Activated CD8-positive, alpha-beta T cell treated with anti-CD3 and anti-CD28 coated beads, Interleukin-2, amount 10 ng/mL, durations not matched to agents 7 days and 5 days (primary cell): ENCODE measurements at regions not wholly inside any gene's neighbourhood (a gene's known extent, or its start where the extent isn't known, plus 50 kb on each side); places are given as distances from the start of the nearest gene placed in this dataset.
"Not testable (repeated sequence)": the region's sequence is repeated elsewhere in the genome, so short reads cannot be mapped to it uniquely, and the experiment has no call there.

ENCODE experiments used
- ATAC-seq: fragments of 150-1000 bp; cut with Tn5 transposase; one replicate; pipeline ENCODE4 v1.10.0; 2021; ENCODE audit warnings: moderate library complexity
- CTCF ChIA-PET: fragments of 350-600 bp; sonication (Branson Sonifier 250); formaldehyde crosslinking; loops from one replicate; lab custom pipeline; 2021; ENCODE audit warnings: antibody characterized with exemption; lab: Charles Lee
- POLR2A ChIA-PET: fragments of 350-600 bp; sonication (Branson Sonifier 250); formaldehyde crosslinking; loops from one replicate; lab custom pipeline; 2021; ENCODE audit warnings: antibody characterized with exemption; lab: Charles Lee
- DNase-seq: peaks from one replicate; pipeline ENCODE4 v3.0.0-alpha.2; 2020
- H3K27ac Mint-ChIP-seq: one replicate; pipeline ENCODE4 v1.8.0; 2021; ENCODE audit warnings: mild to moderate bottlenecking, mixed read lengths
- H3K27me3 Mint-ChIP-seq: one replicate; pipeline ENCODE4 v1.8.0; 2021; ENCODE audit warnings: low read depth, mixed read lengths
- H3K36me3 Mint-ChIP-seq: one replicate; pipeline ENCODE4 v1.8.0; 2021; ENCODE audit warnings: low read depth, mixed read lengths
- H3K4me1 Mint-ChIP-seq: one replicate; pipeline ENCODE4 v1.8.0; 2021; ENCODE audit warnings: low read depth, mixed read lengths
- H3K4me3 Mint-ChIP-seq: one replicate; pipeline ENCODE4 v1.8.0; 2021; ENCODE audit warnings: mild to moderate bottlenecking, mixed read lengths
- H3K9me3 Mint-ChIP-seq: one replicate; pipeline ENCODE4 v1.8.0; 2022; ENCODE audit warnings: mixed read lengths; ENCODE audit not compliant: insufficient read depth

GRCh38 chr12:5166976-5167375 is 123.3 kb downstream of the KCNA5 start:
- Mint-ChIP-seq H3K9me3 (no peaks in the 10 kb centered on the region), H3K4me3 (no peak overlapping the region), H3K27ac (no peak overlapping the region), H3K36me3 (no peaks in the 10 kb centered on the region), H3K27me3 (no peaks in the 10 kb centered on the region), H3K4me1 (no peaks in the 10 kb centered on the region)
- ChIA-PET POLR2A (no interaction called here), CTCF (no interaction called here)
- no peak for DNase-seq
- ATAC-seq = no peak

- Mint-ChIP-seq H3K36me3 (no peaks in the 10 kb centered on the region), H3K9me3 (no peaks in the 10 kb centered on the region), H3K4me3 (no peak overlapping the region), H3K27ac (no peak overlapping the region), H3K4me1 (no peaks in the 10 kb centered on the region), H3K27me3 (no peaks in the 10 kb centered on the region)
- POLR2A ChIA-PET = no interaction called here
- CTCF ChIA-PET = no interaction called here
- DNase-seq = no peak
- no peak for ATAC-seq
Observed at GRCh38 chr12:5168148-5168547, 124.5 kb downstream of the KCNA5 start.

GRCh38 chr12:5170844-5171243 is 127.2 kb downstream of the KCNA5 start:
- no peak for ATAC-seq
- Mint-ChIP-seq H3K4me3 (no peak overlapping the region), H3K4me1 (no peaks in the 10 kb centered on the region), H3K36me3 (no peaks in the 10 kb centered on the region), H3K27ac (no peak overlapping the region), H3K9me3 (no peaks in the 10 kb centered on the region), H3K27me3 (no peaks in the 10 kb centered on the region)
- no peak for DNase-seq
- POLR2A ChIA-PET = no interaction called here
- CTCF ChIA-PET = no interaction called here

GRCh38 chr12:5171701-5172100 is 128.0 kb downstream of the KCNA5 start:
- Mint-ChIP-seq H3K9me3 (no peaks in the 10 kb centered on the region), H3K4me3 (no peak overlapping the region), H3K36me3 (no peaks in the 10 kb centered on the region), H3K4me1 (no peaks in the 10 kb centered on the region), H3K27me3 (no peaks in the 10 kb centered on the region), H3K27ac (no peak overlapping the region)
- ChIA-PET CTCF (no interaction called here), POLR2A (no interaction called here)
- ATAC-seq (no peak), DNase-seq (no peak)

GRCh38 chr12:5172886-5173285 is 129.2 kb downstream of the KCNA5 start:
- H3K9me3 Mint-ChIP-seq = no peaks in the 10 kb centered on the region
- DNase-seq (no peak), ATAC-seq (no peak)
- ChIA-PET CTCF (no interaction called here), POLR2A (no interaction called here)
- no peaks in the 10 kb centered on the region for H3K36me3 Mint-ChIP-seq
- no peaks in the 10 kb centered on the region for H3K27me3 Mint-ChIP-seq
- H3K4me1 Mint-ChIP-seq = no peaks in the 10 kb centered on the region
- no peak overlapping the region for H3K4me3 Mint-ChIP-seq
- H3K27ac Mint-ChIP-seq = no peak overlapping the region

GRCh38 chr12:5173511-5174011 is 129.9 kb downstream of the KCNA5 start:
- ChIA-PET POLR2A (no interaction called here), CTCF (no interaction called here)
- H3K4me3 Mint-ChIP-seq = no peak overlapping the region
- H3K27ac Mint-ChIP-seq = no peak overlapping the region
- no peaks in the 10 kb centered on the region for H3K9me3 Mint-ChIP-seq
- no peaks in the 10 kb centered on the region for H3K4me1 Mint-ChIP-seq
- DNase-seq (no peak), ATAC-seq (no peak)
- no peaks in the 10 kb centered on the region for H3K27me3 Mint-ChIP-seq
- H3K36me3 Mint-ChIP-seq = no peaks in the 10 kb centered on the region

- H3K9me3 Mint-ChIP-seq, H3K4me1 Mint-ChIP-seq, ATAC-seq, H3K27ac Mint-ChIP-seq, H3K4me3 Mint-ChIP-seq, H3K36me3 Mint-ChIP-seq, H3K27me3 Mint-ChIP-seq, POLR2A ChIA-PET, CTCF ChIA-PET, DNase-seq: not testable (repeated sequence)
Observed at GRCh38 chr12:5175415-5175814, 131.7 kb downstream of the KCNA5 start.

GRCh38 chr12:5176036-5176435 is 132.4 kb downstream of the KCNA5 start:
- no peaks in the 10 kb centered on the region for H3K36me3 Mint-ChIP-seq
- ChIA-PET CTCF (no interaction called here), POLR2A (no interaction called here)

GRCh38 chr12:5177096-5177495 is 133.4 kb downstream of the KCNA5 start:
- Mint-ChIP-seq H3K9me3 (no peaks in the 10 kb centered on the region), H3K4me3 (no peak overlapping the region), H3K4me1 (no peaks in the 10 kb centered on the region), H3K27me3 (no peaks in the 10 kb centered on the region), H3K27ac (no peak overlapping the region), H3K36me3 (no peaks in the 10 kb centered on the region)
- ChIA-PET POLR2A (no interaction called here), CTCF (no interaction called here)
- no peak for ATAC-seq
- DNase-seq = no peak

More at GRCh38 chr12:5176036-5176435, 132.4 kb downstream of the KCNA5 start:
- no peaks in the 10 kb centered on the region for H3K27me3 Mint-ChIP-seq
- H3K9me3 Mint-ChIP-seq = no peaks in the 10 kb centered on the region
- DNase-seq (no peak), ATAC-seq (no peak)
- H3K4me3 Mint-ChIP-seq = no peak overlapping the region
- H3K4me1 Mint-ChIP-seq = no peaks in the 10 kb centered on the region
- H3K27ac Mint-ChIP-seq = no peak overlapping the region

GRCh38 chr12:5177731-5178130 is 134.1 kb downstream of the KCNA5 start:
- H3K4me1 Mint-ChIP-seq = no peaks in the 10 kb centered on the region
- DNase-seq (no peak), ATAC-seq (no peak)
- POLR2A ChIA-PET = no interaction called here
- H3K9me3 Mint-ChIP-seq = no peaks in the 10 kb centered on the region
- no peaks in the 10 kb centered on the region for H3K27me3 Mint-ChIP-seq
- H3K27ac Mint-ChIP-seq = no peak overlapping the region
- no peaks in the 10 kb centered on the region for H3K36me3 Mint-ChIP-seq
- no peak overlapping the region for H3K4me3 Mint-ChIP-seq
- CTCF ChIA-PET = no interaction called here

GRCh38 chr12:5178571-5178970 is 134.9 kb downstream of the KCNA5 start:
- POLR2A ChIA-PET = no interaction called here
- ATAC-seq (no peak), DNase-seq (no peak)
- CTCF ChIA-PET = interaction anchor here (0.6 kb wide), 1 partner anchor 61 kb away, joined by 3 read pairs; no protein-coding TSS in a partner anchor
- Mint-ChIP-seq H3K4me3 (no peak overlapping the region), H3K9me3 (no peaks in the 10 kb centered on the region), H3K27ac (no peak overlapping the region), H3K27me3 (no peaks in the 10 kb centered on the region), H3K4me1 (no peaks in the 10 kb centered on the region), H3K36me3 (no peaks in the 10 kb centered on the region)

GRCh38 chr12:5180496-5180895 is 136.8 kb downstream of the KCNA5 start:
- Mint-ChIP-seq H3K4me1 (no peaks in the 10 kb centered on the region), H3K27ac (no peak overlapping the region), H3K9me3 (no peaks in the 10 kb centered on the region), H3K27me3 (no peaks in the 10 kb centered on the region), H3K4me3 (no peak overlapping the region), H3K36me3 (no peaks in the 10 kb centered on the region)
- POLR2A ChIA-PET = no interaction called here
- no peak for ATAC-seq
- CTCF ChIA-PET = no interaction called here
- no peak for DNase-seq

GRCh38 chr12:5184186-5184585 is 140.5 kb downstream of the KCNA5 start:
- Mint-ChIP-seq H3K27me3 (no peaks in the 10 kb centered on the region), H3K36me3 (no peaks in the 10 kb centered on the region), H3K27ac (no peak overlapping the region), H3K4me1 (no peaks in the 10 kb centered on the region), H3K9me3 (no peaks in the 10 kb centered on the region), H3K4me3 (no peak overlapping the region)
- DNase-seq = no peak
- no peak for ATAC-seq
- ChIA-PET POLR2A (no interaction called here), CTCF (no interaction called here)
